ENCODE measurements at regions not wholly inside any gene's neighbourhood (a gene's known extent, or its start where the extent isn't known, plus 50 kb on each side); places are given as distances from the start of the nearest gene placed in this dataset.

- no peak for DNase-seq (ENCODE audit: low spot score)
- TF ChIP-seq TAF1 (conservative IDR thresholded peaks at IDR 0.05) (no peak), CTCF (IDR thresholded peaks at IDR 0.05; ENCODE audit: low read depth, low read length, missing input control) (no peak), NR2F2 (IDR thresholded peaks at IDR 0.05) (no peak), REST (IDR thresholded peaks at IDR 0.05) (no peak), JUND (IDR thresholded peaks at IDR 0.05) (no peak), RXRA (IDR thresholded peaks at IDR 0.05) (no peak), ATF3 (IDR thresholded peaks at IDR 0.05) (no peak)
- Histone ChIP-seq H3K27me3 (ENCODE audit: control insufficient read depth in 4 of 4, insufficient read depth in 4 of 4, low read length in 3 of 4) (no peaks in the 10 kb centered on the region), H3K9ac (ENCODE audit: low read depth in 1 of 2, low read length in 2 of 2) (no peak overlapping the region), H3K4me1 (ENCODE audit: control insufficient read depth in 4 of 4, insufficient read depth in 4 of 4, low read length in 3 of 4) (no peaks in the 10 kb centered on the region), H3K36me3 (ENCODE audit: control insufficient read depth in 4 of 4, insufficient read depth in 3 of 4, low read depth in 1 of 4, low read length in 3 of 4) (no peaks in the 10 kb centered on the region), H3K27ac (ENCODE audit: low read depth in 1 of 2, low read length in 2 of 2) (no peak overlapping the region), H3K9me3 (ENCODE audit: control insufficient read depth in 4 of 4, low read length in 3 of 4) (no peaks in the 10 kb centered on the region), H3K4me3 (ENCODE audit: low read depth in 1 of 3, low read length in 3 of 3) (no peak overlapping the region)
- 56% methylated on average over 1 of the region's 1 CpG for WGBS
Observed at GRCh38 chr4:125626946-125627345, 312.2 kb downstream of the FAT4 start.

- peak; percentile 68 for TF ChIP-seq SP1 (IDR thresholded peaks at IDR 0.05)
- TF ChIP-seq TAF1 (conservative IDR thresholded peaks at IDR 0.05), result no peak
- TF ChIP-seq ZBTB33 (IDR thresholded peaks at IDR 0.05), result no peak
- no peak for TF ChIP-seq FOXA1 (IDR thresholded peaks at IDR 0.05)
- peak in 1 of 2 donors; percentile 47 for TF ChIP-seq RAD21 (IDR thresholded peaks at IDR 0.05)
- TF ChIP-seq GABPA (IDR thresholded peaks at IDR 0.05 in 1 of 2, conservative IDR thresholded peaks at IDR 0.05 in 1 of 2), result no peak
- peak; percentile 41 to 87 for TF ChIP-seq EGR1 (IDR thresholded peaks at IDR 0.05; ENCODE audit: low read depth in 2 of 2)
- TF ChIP-seq YY1 (IDR thresholded peaks at IDR 0.05), result no peak
- no peak for TF ChIP-seq ATF3 (IDR thresholded peaks at IDR 0.05)
- TF ChIP-seq HNF4G (IDR thresholded peaks at IDR 0.05), result no peak
- TF ChIP-seq FOXA2 (IDR thresholded peaks at IDR 0.05), result no peak
- no peak for TF ChIP-seq CTCF (IDR thresholded peaks at IDR 0.05; ENCODE audit: low read depth, low read length, missing input control)
- no peak for TF ChIP-seq REST (IDR thresholded peaks at IDR 0.05)
- TF ChIP-seq MAX (IDR thresholded peaks at IDR 0.05), result no peak
- TF ChIP-seq HNF4A (conservative IDR thresholded peaks at IDR 0.05), result peak; percentile 61 to 74
- TF ChIP-seq JUND (IDR thresholded peaks at IDR 0.05), result no peak
- peak; percentile 42 to 93 for TF ChIP-seq RXRA (IDR thresholded peaks at IDR 0.05)
- no peak for TF ChIP-seq NR2F2 (IDR thresholded peaks at IDR 0.05)
- Histone ChIP-seq H3K4me1 (ENCODE audit: control insufficient read depth in 4 of 4, insufficient read depth in 4 of 4, low read length in 3 of 4) (peaks cover 0 to 12% (median 7%) of the 10 kb centered on the region in 4 donors), H3K27me3 (ENCODE audit: control insufficient read depth in 4 of 4, insufficient read depth in 4 of 4, low read length in 3 of 4) (no peaks in the 10 kb centered on the region), H3K36me3 (ENCODE audit: control insufficient read depth in 4 of 4, insufficient read depth in 3 of 4, low read depth in 1 of 4, low read length in 3 of 4) (no peaks in the 10 kb centered on the region), H3K4me3 (ENCODE audit: low read depth in 1 of 3, low read length in 3 of 3) (no peak overlapping the region), H3K9me3 (ENCODE audit: control insufficient read depth in 4 of 4, low read length in 3 of 4) (no peaks in the 10 kb centered on the region), H3K27ac (ENCODE audit: low read depth in 1 of 2, low read length in 2 of 2) (peak overlapping the region in 1 of 2 donors; percentile 15), H3K9ac (ENCODE audit: low read depth in 1 of 2, low read length in 2 of 2) (no peak overlapping the region)
- WGBS, result 23% methylated on average over 6 of the region's 6 CpGs
- no peak for DNase-seq (ENCODE audit: low spot score)
Observed at GRCh38 chr4:125639182-125639621, 324.4 kb downstream of the FAT4 start.
